Cardiac septum (tissue), 1 donor: ENCODE measurements at regions not wholly inside any gene's neighbourhood (a gene's known extent, or its start where the extent isn't known, plus 50 kb on each side); places are given as distances from the start of the nearest gene placed in this dataset.

Source experiments
- DNase-seq: peaks from one replicate; pipeline ENCODE4 v3.0.0-alpha.2; 2020; ENCODE audit warnings: low spot score
- intact Hi-C: fragments of 100-400 bp; cut with DNase I; formaldehyde crosslinking; loops from one replicate; pipeline ENCODE4 v1.14.0; 2022
- donor health status: DM: no; HTN: no; CAD: no.

- intact Hi-C loops, result no loop called here
- no peak for DNase-seq
These were observed 278.3 kb upstream of the LRATD1 start for GRCh38 chr2:14354231-14354630.

DNA sequence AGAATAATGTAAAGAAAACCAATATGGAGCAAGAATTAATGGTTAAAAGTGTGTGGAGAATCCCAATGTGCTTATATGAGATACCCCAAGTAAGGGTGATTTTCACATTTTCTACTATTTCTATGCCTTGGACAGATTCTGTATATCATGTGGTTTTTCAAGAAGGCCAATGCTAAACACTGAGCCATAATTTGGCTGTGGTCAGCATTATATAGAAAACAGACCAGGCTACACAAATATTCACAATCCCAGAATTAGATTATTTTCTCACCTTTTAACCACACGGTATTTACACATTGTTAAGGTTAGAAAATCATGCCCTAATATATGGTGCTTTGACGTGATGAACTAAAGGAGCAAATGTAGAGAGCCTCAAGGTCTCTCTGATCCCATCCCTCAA is 277.4 kb upstream of the LRATD1 start:
- DNase-seq, result no peak
- intact Hi-C loops, result no loop called here

DNA sequence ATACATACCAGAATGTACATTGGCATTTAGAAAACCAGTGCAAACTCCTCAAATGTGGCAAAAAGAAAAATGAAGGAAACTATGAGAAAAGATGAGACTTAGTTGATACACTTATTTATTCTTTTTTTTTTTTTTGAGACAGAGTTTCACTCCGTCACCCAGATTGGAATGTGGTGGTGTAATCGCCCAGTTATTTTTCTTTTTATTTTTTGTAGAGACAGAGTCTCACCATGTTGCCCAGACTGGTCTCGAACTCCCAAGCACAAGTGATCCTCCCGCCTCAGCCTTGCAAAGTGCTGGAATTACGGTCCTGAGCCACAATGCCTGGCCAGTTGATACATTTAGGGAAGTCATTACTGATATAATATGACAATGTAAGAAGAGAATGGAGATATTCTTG is 274.2 kb upstream of the LRATD1 start:
- intact Hi-C loops, result no loop called here
- no peak for DNase-seq

- intact Hi-C loops, result no loop called here
These were observed 273.7 kb upstream of the LRATD1 start for GRCh38 chr2:14358774-14359173.

GRCh38 chr2:14363137-14363536 is 269.4 kb upstream of the LRATD1 start:
- DNase-seq, result no peak
- intact Hi-C loops, result no loop called here

More at GRCh38 chr2:14358774-14359173, 273.7 kb upstream of the LRATD1 start:
- DNase-seq, result no peak

DNA sequence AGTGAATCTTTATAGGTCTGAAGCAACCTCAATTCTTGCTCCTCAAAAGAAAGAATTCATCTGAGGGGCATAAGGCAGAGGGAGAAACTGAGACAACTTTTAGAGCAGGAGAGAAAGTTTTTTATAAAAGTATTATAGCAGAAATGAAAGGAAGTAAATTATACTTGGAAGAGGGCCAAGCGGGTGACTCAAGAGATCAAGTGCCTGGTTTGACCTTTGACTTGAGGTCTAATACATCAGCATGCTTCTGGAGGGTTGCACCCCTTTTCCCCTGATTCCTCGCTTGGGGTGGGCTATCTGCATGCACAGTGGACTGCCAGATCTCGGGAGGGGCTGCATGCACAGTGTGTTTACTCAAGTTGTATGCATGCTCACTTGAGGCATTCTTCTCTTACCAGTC is 268.5 kb upstream of the LRATD1 start:
- no peak for DNase-seq
- intact Hi-C loops, result no loop called here

GRCh38 chr2:14364471-14364870 is 268.0 kb upstream of the LRATD1 start:
- no peak for DNase-seq
- intact Hi-C loops, result no loop called here

DNA sequence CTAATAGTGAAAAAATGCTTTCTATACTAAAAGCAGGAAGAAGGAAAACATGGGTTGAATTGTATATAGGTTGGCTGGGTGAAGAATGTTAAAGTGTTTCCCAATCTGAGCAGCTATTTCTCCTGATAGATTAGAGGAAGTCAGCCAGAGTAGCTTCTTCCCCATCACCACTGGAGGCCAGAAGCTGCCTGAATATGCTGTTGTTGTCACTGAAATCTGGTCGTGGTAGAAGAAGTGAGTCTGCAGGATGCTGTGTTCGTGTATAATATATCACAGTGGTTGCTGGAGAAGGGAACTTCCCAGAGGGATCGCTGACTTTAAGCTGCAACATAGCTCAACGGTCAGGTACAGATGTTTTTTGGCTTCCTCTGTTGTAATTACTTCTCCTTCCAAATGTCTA is 247.5 kb upstream of the LRATD1 start:
- intact Hi-C loops, result no loop called here
- DNase-seq, result no peak

- intact Hi-C loops, result no loop called here
- no peak for DNase-seq
These were observed 245.2 kb upstream of the LRATD1 start for GRCh38 chr2:14387332-14387731.

- no peak for DNase-seq
- intact Hi-C loops, result no loop called here
These were observed 243.8 kb upstream of the LRATD1 start for GRCh38 chr2:14388724-14389123.

GRCh38 chr2:14396533-14397083 is 235.9 kb upstream of the LRATD1 start:
- DNase-seq, result no peak
- intact Hi-C loops, result no loop called here

GRCh38 chr2:14398641-14399040 is 233.9 kb upstream of the LRATD1 start:
- intact Hi-C loops, result no loop called here

DNA sequence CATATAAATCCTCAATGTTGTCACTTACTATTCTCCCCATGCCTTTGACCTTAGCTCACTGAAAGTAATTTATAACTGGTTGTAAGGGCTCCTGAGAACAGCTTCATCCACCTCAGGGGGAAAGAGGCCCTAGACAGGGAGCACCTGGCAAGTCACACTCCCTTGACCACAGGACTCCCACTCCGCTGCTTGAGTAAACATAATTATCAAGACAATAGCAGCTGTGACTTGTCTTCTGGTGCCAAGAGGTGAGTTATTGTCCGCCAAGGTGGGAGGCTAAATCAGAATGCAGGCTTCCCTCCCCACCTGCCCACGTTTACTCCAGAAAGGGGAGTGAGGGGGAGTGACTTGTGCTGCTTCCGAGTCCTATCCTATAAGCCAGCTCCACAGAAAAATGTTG is 230.6 kb upstream of the LRATD1 start:
- intact Hi-C loops, result no loop called here
- no peak for DNase-seq

More at GRCh38 chr2:14398641-14399040, 233.9 kb upstream of the LRATD1 start:
- DNase-seq, result no peak

DNA sequence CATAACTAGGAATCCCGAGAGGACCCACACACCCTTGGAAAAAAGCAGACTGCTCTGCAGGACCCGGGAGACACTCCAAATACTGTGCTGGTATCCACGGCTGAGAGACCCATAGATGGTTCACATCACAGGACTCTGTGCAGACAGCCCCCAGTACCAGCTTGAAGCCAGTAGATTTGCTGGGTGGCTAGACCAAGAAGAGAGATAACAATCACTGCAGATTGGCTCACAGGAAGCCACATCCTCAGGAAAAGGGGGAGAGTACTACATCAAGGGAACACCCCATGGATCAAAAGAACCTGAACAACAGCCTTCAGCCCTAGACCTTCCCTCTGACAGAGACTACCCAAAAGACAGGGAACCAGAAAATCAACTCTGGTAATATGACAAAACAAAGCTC is 223.8 kb upstream of the LRATD1 start:
- intact Hi-C loops, result no loop called here
- no peak for DNase-seq

- intact Hi-C loops, result no loop called here
- no peak for DNase-seq
These were observed 215.0 kb upstream of the LRATD1 start for GRCh38 chr2:14417551-14417950.

- no peak for DNase-seq
- intact Hi-C loops, result no loop called here
These were observed 214.4 kb upstream of the LRATD1 start for GRCh38 chr2:14418115-14418514.

DNA sequence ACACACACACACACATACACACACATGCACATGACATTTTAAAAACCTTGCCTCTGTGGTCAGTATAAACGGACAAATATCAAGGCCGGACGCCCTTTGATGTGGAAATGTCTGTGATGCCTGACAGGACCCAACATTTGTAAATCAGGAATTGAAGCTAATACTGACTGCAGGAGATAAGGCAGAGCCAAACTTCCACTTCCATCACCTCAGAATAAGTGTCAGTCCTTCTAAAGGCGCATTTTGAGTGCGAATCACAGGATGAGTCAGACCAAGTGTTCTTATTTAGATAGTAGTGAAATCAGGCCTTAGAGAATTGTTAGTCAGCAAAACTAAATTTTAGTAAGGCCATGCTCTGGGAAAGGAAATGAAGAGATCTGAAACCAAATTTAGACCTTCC is 211.7 kb upstream of the LRATD1 start:
- DNase-seq, result no peak
- intact Hi-C loops, result no loop called here

GRCh38 chr2:14422426-14422825 is 210.1 kb upstream of the LRATD1 start:
- no peak for DNase-seq
- intact Hi-C loops, result no loop called here

DNA sequence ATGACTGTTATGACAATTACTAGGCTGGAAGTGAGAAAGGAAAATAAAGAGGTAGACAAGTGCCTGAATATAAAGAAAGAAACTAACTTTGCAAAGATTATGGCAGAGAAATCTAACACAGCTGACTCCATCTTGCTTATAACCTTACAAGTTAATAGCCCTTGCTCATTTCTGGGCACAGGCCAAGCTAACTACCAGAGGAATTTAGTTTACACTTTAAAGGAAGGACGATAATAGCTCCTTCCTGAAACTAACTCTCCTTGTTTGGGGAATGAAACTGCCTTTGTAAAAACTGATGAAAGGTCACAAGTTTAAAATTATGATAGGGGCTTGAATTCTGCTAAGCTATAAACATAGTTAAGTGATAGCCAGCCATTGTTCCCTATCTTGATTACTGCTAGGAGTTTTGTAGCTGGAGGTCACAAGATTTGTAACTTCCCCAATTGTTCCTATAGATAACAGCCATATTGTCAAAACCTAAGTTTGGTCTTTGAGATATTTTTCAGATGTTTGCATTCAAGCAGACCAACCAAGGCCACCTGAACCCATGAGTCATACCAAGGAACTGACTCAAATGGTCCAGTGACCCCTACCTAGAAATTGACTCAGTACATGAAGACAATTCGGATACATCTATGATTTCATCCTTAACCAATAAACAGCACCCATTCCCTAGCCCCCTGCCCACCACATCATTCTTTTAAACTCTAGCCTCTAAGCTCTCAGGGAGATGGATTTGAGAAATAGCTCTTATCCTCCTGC is 209.2 kb upstream of the LRATD1 start:
- DNase-seq, result no peak
- intact Hi-C loops, result no loop called here

DNA sequence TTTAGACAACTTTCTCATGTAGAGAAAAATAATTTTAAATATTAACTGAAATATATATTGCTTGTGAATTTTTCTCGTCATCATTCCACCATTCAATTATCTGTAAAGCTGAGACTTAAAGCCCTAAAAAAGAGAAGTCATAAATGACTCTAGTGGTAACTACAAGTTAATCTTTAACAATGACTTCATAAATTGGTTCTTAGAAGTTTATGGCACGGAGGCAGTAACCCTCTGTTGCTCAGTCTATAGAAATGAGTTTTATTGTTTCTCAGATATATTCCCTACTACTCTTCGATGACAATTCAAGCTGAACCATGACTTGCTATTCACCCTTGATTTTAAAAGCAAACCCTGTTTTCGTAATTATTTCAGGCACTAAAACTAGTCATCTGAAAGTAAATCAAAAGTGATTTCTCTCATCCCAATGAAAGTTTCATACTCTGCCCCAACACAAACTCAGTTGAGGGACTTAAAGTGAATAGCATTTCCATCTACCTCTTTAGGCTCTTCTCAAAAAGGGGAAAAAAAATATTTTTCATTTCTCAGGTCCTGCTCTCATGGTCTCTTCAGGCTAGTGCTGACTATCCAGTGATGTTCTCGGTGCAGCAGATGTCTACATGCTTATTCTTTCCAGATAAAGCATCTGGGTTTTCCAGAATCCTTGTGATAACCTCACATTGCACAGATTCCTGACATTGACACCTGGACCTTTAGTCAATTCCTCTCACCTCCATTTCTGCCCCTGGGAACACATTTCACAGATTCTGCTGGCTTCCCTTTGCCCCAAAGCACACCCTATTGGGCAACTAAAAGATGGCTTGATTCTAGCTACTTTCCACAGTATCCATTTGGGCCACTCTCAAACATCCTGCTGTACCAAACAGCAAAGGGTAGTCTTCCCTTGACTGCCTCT is 207.8 kb upstream of the LRATD1 start:
- no peak for DNase-seq
- intact Hi-C loops, result no loop called here

DNA sequence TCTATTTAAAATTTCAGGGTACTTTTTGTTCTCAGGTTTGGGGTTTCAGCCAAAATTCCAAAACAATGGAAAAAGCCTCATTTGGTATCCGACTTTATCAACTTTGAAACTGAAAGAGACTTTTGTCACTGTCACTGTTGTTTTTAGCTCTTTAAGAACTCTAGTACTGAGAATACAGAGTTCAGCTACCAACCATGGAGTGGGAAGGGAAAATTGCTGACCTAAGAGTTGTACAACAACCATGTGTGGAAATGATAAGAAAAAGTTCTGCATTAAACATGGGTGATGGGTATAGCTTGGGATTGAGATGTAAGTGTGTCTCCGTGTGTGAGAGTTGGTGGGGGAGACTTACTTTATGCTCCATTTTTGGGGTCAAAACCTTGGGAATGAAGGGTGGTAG is 206.6 kb upstream of the LRATD1 start:
- intact Hi-C loops, result no loop called here
- DNase-seq, result no peak
